ENCODE measurements at regions not wholly inside any gene's neighbourhood (a gene's known extent, or its start where the extent isn't known, plus 50 kb on each side); places are given as distances from the start of the nearest gene placed in this dataset.

- TF ChIP-seq CTCF (IDR thresholded peaks at IDR 0.05) (no peak), POLR2A (IDR thresholded peaks at IDR 0.05) (no peak)
Measured at GRCh38 chr4:142913034-142913433, 66.9 kb upstream of the INPP4B start.

Data from body of pancreas (tissue), 4 donors.